Muscle of leg (tissue), 3 donors: ENCODE measurements at regions not wholly inside any gene's neighbourhood (a gene's known extent, or its start where the extent isn't known, plus 50 kb on each side); places are given as distances from the start of the nearest gene placed in this dataset.
A peak's percentile ranks its signal among the peaks of the same experiment; 100 is the strongest.

Experiments used
- DNase-seq: peaks from one replicate; pipeline ENCODE4 v3.0.0; 2013
- H3K27ac ChIP-seq: one replicate; pipeline ENCODE4 v1.5.1; 2013; ENCODE audit warnings: mild to moderate bottlenecking, low read length, control low read depth
- H3K27me3 ChIP-seq: one replicate; pipeline ENCODE4 v1.6.1; 2013; ENCODE audit warnings: low read length; ENCODE audit not compliant: control insufficient read depth, insufficient read depth
- H3K36me3 ChIP-seq: one replicate; pipeline ENCODE4 v1.6.1; 2013; ENCODE audit warnings: low read length; ENCODE audit not compliant: control insufficient read depth, insufficient read depth
- H3K4me1 ChIP-seq: one replicate; pipeline ENCODE4 v1.6.1; 2013; ENCODE audit warnings: low read length; ENCODE audit not compliant: control insufficient read depth, insufficient read depth
- H3K4me3 ChIP-seq: one replicate; pipeline ENCODE4 v1.5.1; 2013; ENCODE audit warnings: low read length, control low read depth
- H3K9me3 ChIP-seq: replicated peaks from 2 replicates; pipeline ENCODE4 v1.6.1; 2013; ENCODE audit warnings: low read depth, low read length; ENCODE audit not compliant: control insufficient read depth
- WGBS: methylation state at CpG from one replicate; pipeline ENCODE4 v1.1.5; 2013; ENCODE audit warnings: missing lambda C conversion rate; ENCODE audit not compliant: insufficient coverage; 5-methylcytosine and 5-hydroxymethylcytosine counted together

GRCh38 chr9:121550041-121550440, 50.4 kb upstream of the GGTA1 start:
- Histone ChIP-seq H3K9me3 (no peaks in the 10 kb centered on the region), H3K4me3 (no peak overlapping the region), H3K27me3 (no peaks in the 10 kb centered on the region), H3K27ac (no peak overlapping the region), H3K4me1 (peaks cover 19% of the 10 kb centered on the region), H3K36me3 (no peaks in the 10 kb centered on the region)
- DNase-seq = no peak
- WGBS = 93% methylated on average over 6 of the region's 6 CpGs

GRCh38 chr9:121550569-121551512, 51.2 kb upstream of the GGTA1 start:
- H3K27ac ChIP-seq = no peak overlapping the region

GRCh38 chr9:121551985-121552753, 52.5 kb upstream of the GGTA1 start:
- Histone ChIP-seq H3K27ac (no peak overlapping the region), H3K36me3 (no peaks in the 10 kb centered on the region), H3K27me3 (no peaks in the 10 kb centered on the region), H3K4me1 (peaks cover 19% of the 10 kb centered on the region), H3K9me3 (no peaks in the 10 kb centered on the region), H3K4me3 (no peak overlapping the region)
- 77% methylated on average over 9 of the region's 9 CpGs for WGBS
- no peak for DNase-seq

More at GRCh38 chr9:121550569-121551512, 51.2 kb upstream of the GGTA1 start:
- peak overlapping the region; percentile 16 for H3K4me3 ChIP-seq
- H3K9me3 ChIP-seq = no peaks in the 10 kb centered on the region
- peak; percentile 84 for DNase-seq
- WGBS = 17% methylated on average over 29 of the region's 40 CpGs
- H3K27me3 ChIP-seq = no peaks in the 10 kb centered on the region
- no peaks in the 10 kb centered on the region for H3K36me3 ChIP-seq
- peaks cover 14% of the 10 kb centered on the region for H3K4me1 ChIP-seq

- 89% methylated on average over 3 of the region's 3 CpGs for WGBS
- H3K27ac ChIP-seq = no peak overlapping the region
Measured at GRCh38 chr9:121556082-121556481, 56.4 kb upstream of the GGTA1 start.

GRCh38 chr9:121556580-121556979, 56.9 kb upstream of the GGTA1 start:
- peak overlapping the region; percentile 51 for H3K27ac ChIP-seq
- peaks cover 27% of the 10 kb centered on the region for H3K4me1 ChIP-seq
- 14% methylated on average over 2 of the region's 5 CpGs for WGBS
- H3K4me3 ChIP-seq = no peak overlapping the region
- DNase-seq = peak; percentile 75
- no peaks in the 10 kb centered on the region for H3K27me3 ChIP-seq
- no peaks in the 10 kb centered on the region for H3K9me3 ChIP-seq
- no peaks in the 10 kb centered on the region for H3K36me3 ChIP-seq

More at GRCh38 chr9:121556082-121556481, 56.4 kb upstream of the GGTA1 start:
- DNase-seq = no peak
- peaks cover 27% of the 10 kb centered on the region for H3K4me1 ChIP-seq
- H3K27me3 ChIP-seq = no peaks in the 10 kb centered on the region
- no peak overlapping the region for H3K4me3 ChIP-seq
- H3K9me3 ChIP-seq = no peaks in the 10 kb centered on the region
- no peaks in the 10 kb centered on the region for H3K36me3 ChIP-seq

- Histone ChIP-seq H3K9me3 (no peaks in the 10 kb centered on the region), H3K4me3 (no peak overlapping the region), H3K36me3 (no peaks in the 10 kb centered on the region), H3K27me3 (no peaks in the 10 kb centered on the region), H3K27ac (peak overlapping the region; percentile 93), H3K4me1 (peaks cover 27% of the 10 kb centered on the region)
- peak; percentile 93 for DNase-seq
- 2% methylated on average over 8 of the region's 15 CpGs for WGBS
Measured at GRCh38 chr9:121557581-121558447, 58.2 kb upstream of the GGTA1 start.

GRCh38 chr9:121558473-121558872, 58.8 kb upstream of the GGTA1 start:
- H3K27ac ChIP-seq = peak overlapping the region; percentile 93

GRCh38 chr9:121559183-121559582, 59.5 kb upstream of the GGTA1 start:
- Histone ChIP-seq H3K27ac (no peak overlapping the region), H3K4me3 (no peak overlapping the region), H3K36me3 (no peaks in the 10 kb centered on the region), H3K27me3 (no peaks in the 10 kb centered on the region), H3K9me3 (no peaks in the 10 kb centered on the region), H3K4me1 (peaks cover 27% of the 10 kb centered on the region)
- 50% methylated on average over 1 of the region's 7 CpGs for WGBS
- no peak for DNase-seq

More at GRCh38 chr9:121558473-121558872, 58.8 kb upstream of the GGTA1 start:
- Histone ChIP-seq H3K27me3 (no peaks in the 10 kb centered on the region), H3K4me3 (no peak overlapping the region), H3K36me3 (no peaks in the 10 kb centered on the region), H3K9me3 (no peaks in the 10 kb centered on the region), H3K4me1 (peaks cover 27% of the 10 kb centered on the region)
- no peak for DNase-seq
- WGBS = 62% methylated on average over 2 of the region's 7 CpGs

GRCh38 chr9:121560921-121561320, 61.3 kb upstream of the GGTA1 start:
- Histone ChIP-seq H3K27me3 (no peaks in the 10 kb centered on the region), H3K9me3 (no peaks in the 10 kb centered on the region), H3K4me3 (no peak overlapping the region), H3K4me1 (peaks cover 27% of the 10 kb centered on the region), H3K27ac (no peak overlapping the region), H3K36me3 (no peaks in the 10 kb centered on the region)
- WGBS = 87% methylated on average over 8 of the region's 11 CpGs
- no peak for DNase-seq
